ENCODE measurements at regions not wholly inside any gene's neighbourhood (a gene's known extent, or its start where the extent isn't known, plus 50 kb on each side); places are given as distances from the start of the nearest gene placed in this dataset.

GRCh38 chr11:104573441-104573990 is 324.7 kb downstream of the CASP12 start:
- intact Hi-C loops (cut with micrococcal nuclease) (no loop called here), in situ Hi-C loops (cut with MboI) (no loop called here)
- Histone ChIP-seq H3K9ac (ENCODE audit: insufficient read depth in 1 of 2, low read depth in 2 of 2, low read length in 2 of 2) (no peak overlapping the region), H3K4me2 (ENCODE audit: insufficient read depth, low read length) (no peak overlapping the region), H3K9me1 (ENCODE audit: control insufficient read depth, insufficient read depth, low read length) (no peaks in the 10 kb centered on the region), H3K4me1 (replicated peaks in 1 of 2; ENCODE audit: control insufficient read depth in 2 of 2, insufficient read depth in 2 of 2, low read length in 2 of 2) (no peaks in the 10 kb centered on the region), H3K79me2 (ENCODE audit: control insufficient read depth, insufficient read depth, low read length) (no peaks in the 10 kb centered on the region), H2AFZ (ENCODE audit: low read depth, low read length) (no peak overlapping the region), H3K27me3 (ENCODE audit: control insufficient read depth in 2 of 2, insufficient read depth in 2 of 2, low read length in 2 of 2) (no peaks in the 10 kb centered on the region), H4K20me1 (replicated peaks; ENCODE audit: control insufficient read depth, insufficient read depth, low read length) (no peaks in the 10 kb centered on the region), H3K27ac (ENCODE audit: extremely low read depth, low read depth, low read length) (no peak overlapping the region), H3K9me3 (replicated peaks; ENCODE audit: control insufficient read depth, insufficient read depth, low read depth, low read length) (no peaks in the 10 kb centered on the region), H3K4me3 (no peak overlapping the region), H3K36me3 (ENCODE audit: control insufficient read depth, insufficient read depth, low read length) (no peaks in the 10 kb centered on the region)
- CTCF ChIA-PET (ENCODE audit: low intra/inter-chr PET ratio): no interaction called here
- no peak for FAIRE-seq
- POLR2A ChIA-PET: no interaction called here
- DNase-seq (ENCODE audit: extremely low read depth in 1 of 4, low spot score in 3 of 4): no peak
- no TSS peak for BruUV-seq (replicated peaks)
- no peak for ATAC-seq
- no peak for TF ChIP-seq ZFX (CRISPR knock-in tag; IDR thresholded peaks at IDR 0.05)
- TF ChIP-seq PTRF (tag; IDR thresholded peaks at IDR 0.05): no peak
- TF ChIP-seq ARID4B (CRISPR knock-in tag; IDR thresholded peaks at IDR 0.05): no peak
- no peak for TF ChIP-seq THAP12 (CRISPR knock-in tag; IDR thresholded peaks at IDR 0.05)
- TF ChIP-seq DDX20 (tag; IDR thresholded peaks at IDR 0.05; ENCODE audit: low read depth): no peak
- TF ChIP-seq KLF16 (IDR thresholded peaks at IDR 0.05): no peak
- no peak for TF ChIP-seq HDAC2 (IDR thresholded peaks at IDR 0.05)
- TF ChIP-seq ZNF655 (CRISPR knock-in tag; IDR thresholded peaks at IDR 0.05): no peak
- no peak for TF ChIP-seq PML (IDR thresholded peaks at IDR 0.05; ENCODE audit: low read length)
- TF ChIP-seq CCAR2 (IDR thresholded peaks at IDR 0.05; ENCODE audit: low read depth, low read length): no peak
- TF ChIP-seq JUND (IDR thresholded peaks at IDR 0.05; ENCODE audit: borderline replicate concordance, low read depth, low read length): no peak
- no peak for TF ChIP-seq JUND (tag; IDR thresholded peaks at IDR 0.05; ENCODE audit: borderline replicate concordance, low read depth, low read length)
- no peak for TF ChIP-seq BACH1 (tag; IDR thresholded peaks at IDR 0.05)
- TF ChIP-seq ZNF77 (CRISPR knock-in tag; IDR thresholded peaks at IDR 0.05): no peak
- TF ChIP-seq PRMT5 (CRISPR knock-in tag; IDR thresholded peaks at IDR 0.05): no peak
- no peak for TF ChIP-seq ZNF24 (IDR thresholded peaks at IDR 0.05)

Measured in K562 (cell line).